Endothelial cell of umbilical vein (primary cell): ENCODE measurements at regions not wholly inside any gene's neighbourhood (a gene's known extent, or its start where the extent isn't known, plus 50 kb on each side); places are given as distances from the start of the nearest gene placed in this dataset.

Experiments
- BruUV-seq: library from RNA; stranded (reverse); fragments of 400-500 nt; replicated peaks from 2 replicates; lab custom pipeline; 2021; lab: Mats Ljungman, UMichigan
- CTCF ChIA-PET: fragments of 300-600, 350-600 bp; sonication (Branson Sonifier 250); formaldehyde crosslinking; loops from one replicate; lab custom pipeline; 2021; ENCODE audit warnings: antibody characterized with exemption, inconsistent platforms; lab: Charles Lee
- POLR2A ChIA-PET: fragments of 300-600, 350-600 bp; sonication (Branson Sonifier 250); formaldehyde crosslinking; loops from one replicate; lab custom pipeline; 2021; ENCODE audit warnings: antibody characterized with exemption, inconsistent platforms; lab: Charles Lee
- DNase-seq: peaks from one replicate; pipeline ENCODE4 v3.0.0-alpha.2; 2011; ENCODE audit warnings: low read depth, low spot score
- FAIRE-seq: peaks from 2 replicates; lab custom pipeline; 2011; peaks lifted over from hg19 to GRCh38; lab: Jason Lieb, UNC
- H2AFZ ChIP-seq: 2 replicates; pipeline ENCODE4 v1.6.0; 2012; ENCODE audit warnings: low read depth, low read length, control low read depth, inconsistent platforms
- H3K27ac ChIP-seq: 2 replicates; pipeline ENCODE4 v1.5.1; 2011; ENCODE audit warnings: low read depth, mild to moderate bottlenecking, control low read depth, low read length, moderate library complexity; ENCODE audit not compliant: insufficient read depth
- H3K27me3 ChIP-seq, 2 experiments: 2 replicates each; pipeline versions ENCODE4 v1.6.0 to v1.6.1; 2011; ENCODE audit warnings: low read length in 2 of 2, mixed read lengths in 1 of 2; ENCODE audit not compliant: control insufficient read depth in 2 of 2, insufficient read depth in 2 of 2
- H3K36me3 ChIP-seq, 2 experiments: 2 replicates in 1 of 2; 3 replicates in 1 of 2; pipeline ENCODE4 v1.5.1; 2011; ENCODE audit warnings: low read length in 2 of 2, mild to moderate bottlenecking in 1 of 2, moderate library complexity in 1 of 2; ENCODE audit not compliant: control insufficient read depth in 2 of 2, insufficient read depth in 2 of 2; ENCODE audit errors: extremely low read depth in 1 of 2
- H3K4me1 ChIP-seq: 3 replicates; pipeline ENCODE4 v1.5.1; 2011; ENCODE audit warnings: mild to moderate bottlenecking, low read length; ENCODE audit not compliant: control insufficient read depth, insufficient read depth; ENCODE audit errors: extremely low read depth
- H3K4me2 ChIP-seq: 2 replicates; pipeline ENCODE4 v1.6.1; 2011; ENCODE audit warnings: low read length, control low read depth, mixed read lengths; ENCODE audit not compliant: insufficient read depth
- H3K4me3 ChIP-seq, 3 experiments: fragments of 200-600 bp in 1 of 3; sonication (generic), shearing (Covaris generic) in 1 of 3; replicated peaks in 1 of 3; 2 replicates each; pipeline ENCODE4 v1.5.1; 2011 to 2016; ENCODE audit warnings: control low read depth in 3 of 3, low read length in 3 of 3, mild to moderate bottlenecking in 2 of 3, inconsistent platforms in 1 of 3, low read depth in 1 of 3, moderate library complexity in 1 of 3; ENCODE audit not compliant: insufficient read depth in 1 of 3
- H3K79me2 ChIP-seq: 2 replicates; pipeline ENCODE4 v1.6.0; 2012; ENCODE audit warnings: low read length, inconsistent platforms; ENCODE audit not compliant: control insufficient read depth, insufficient read depth
- H3K9ac ChIP-seq: replicated peaks from 2 replicates; pipeline ENCODE3; 2011; ENCODE audit warnings: low read length, control low read depth; ENCODE audit not compliant: insufficient read depth; ENCODE audit errors: extremely low read depth
- H3K9me1 ChIP-seq: replicated peaks from 3 replicates; pipeline ENCODE4 v1.6.0; 2011; ENCODE audit warnings: mild to moderate bottlenecking, low read length; ENCODE audit not compliant: control insufficient read depth, insufficient read depth; ENCODE audit errors: extremely low read depth
- H3K9me3 ChIP-seq: replicated peaks from 2 replicates; pipeline ENCODE4 v1.5.1; 2012; ENCODE audit warnings: low read length, inconsistent platforms; ENCODE audit not compliant: control insufficient read depth, insufficient read depth
- H4K20me1 ChIP-seq: replicated peaks from 2 replicates; pipeline ENCODE3; 2011; ENCODE audit warnings: mild to moderate bottlenecking, low read length; ENCODE audit not compliant: control insufficient read depth, insufficient read depth; ENCODE audit errors: extremely low read depth
- CTCF ChIP-seq, 2 donors: IDR thresholded peaks; 1 replicate in 1 of 2; 2 replicates in 1 of 2; pipeline ENCODE4 v1.5.1; 2011; ENCODE audit warnings: low read length in 2 of 2, mild to moderate bottlenecking in 2 of 2, moderate library complexity in 2 of 2, control low read depth in 1 of 2, inconsistent platforms in 1 of 2, low read depth in 1 of 2; ENCODE audit not compliant: insufficient read depth in 1 of 2; ENCODE audit errors: extremely low read depth in 1 of 2
- EZH2 ChIP-seq: IDR thresholded peaks from 2 replicates; pipeline ENCODE4 v1.6.1; 2012; ENCODE audit warnings: borderline replicate concordance, low read depth, mild to moderate bottlenecking, moderate library complexity, low read length, inconsistent platforms; ENCODE audit not compliant: severe bottlenecking
- FOS ChIP-seq: IDR thresholded peaks from 2 replicates; pipeline ENCODE4 v1.6.1; 2011; ENCODE audit warnings: mild to moderate bottlenecking, low read length, moderate library complexity, borderline replicate concordance; ENCODE audit not compliant: insufficient read depth
- GATA2 ChIP-seq: IDR thresholded peaks from 2 replicates; pipeline ENCODE4 v1.7.0; 2011; ENCODE audit warnings: low read depth, mild to moderate bottlenecking, moderate library complexity, mixed read lengths, low read length; ENCODE audit not compliant: insufficient read length, insufficient read depth
- JUN ChIP-seq: IDR thresholded peaks from 2 replicates; pipeline ENCODE4 v1.6.1; 2011; ENCODE audit warnings: borderline replicate concordance, low read depth; ENCODE audit not compliant: insufficient read length, insufficient read depth
- MAX ChIP-seq: IDR thresholded peaks from 2 replicates; pipeline ENCODE4 v1.6.1; 2011; ENCODE audit not compliant: insufficient read depth, insufficient read length
- MYC ChIP-seq: IDR thresholded peaks from one replicate; pipeline ENCODE4 v1.6.1; 2011; ENCODE audit warnings: mild to moderate bottlenecking, low read depth, low read length
- POLR2A ChIP-seq: IDR thresholded peaks from 2 replicates; pipeline ENCODE4 v1.6.1; 2012; ENCODE audit warnings: low read depth, mild to moderate bottlenecking, control low read depth, low read length
- POLR2AphosphoS5 ChIP-seq: IDR thresholded peaks from 2 replicates; pipeline ENCODE4 v1.6.1; 2012; ENCODE audit warnings: low read depth, mild to moderate bottlenecking, control low read depth, low read length, moderate library complexity; ENCODE audit not compliant: insufficient read depth
- dilution Hi-C: fragments of 300-500 bp; cut with MboI; formaldehyde crosslinking; loops from one replicate; pipeline ENCODE4 v1.15.0; 2019; ENCODE audit warnings: low sequenced_read_pairs; ENCODE audit not compliant: extremely low pct_ligation_motif_present
- intact Hi-C: fragments of 100-400 bp; cut with micrococcal nuclease; formaldehyde crosslinking; loops from one replicate; pipeline ENCODE4 v1.10.0; 2022

- Histone ChIP-seq H3K9me1 (no peaks in the 10 kb centered on the region), H3K79me2 (no peaks in the 10 kb centered on the region), H3K36me3 (no peaks in the 10 kb centered on the region), H3K27ac (no peak overlapping the region), H3K27me3 (no peaks in the 10 kb centered on the region), H3K4me2 (no peak overlapping the region), H3K4me3 (no peak overlapping the region), H3K9ac (no peak overlapping the region), H3K9me3 (no peaks in the 10 kb centered on the region), H4K20me1 (no peaks in the 10 kb centered on the region), H3K4me1 (no peaks in the 10 kb centered on the region), H2AFZ (no peak overlapping the region)
- DNase-seq (no peak), FAIRE-seq (no peak)
- dilution Hi-C loops: no loop called here
- CTCF ChIA-PET: no interaction called here
- intact Hi-C loops: no loop called here
- no TSS peak for BruUV-seq
- TF ChIP-seq JUN (no peak), FOS (no peak), POLR2A (no peak), EZH2 (no peak), MAX (no peak), CTCF (IDR thresholded peaks at IDR 0.05; ENCODE audit: extremely low read depth in 1 of 2, insufficient read depth in 1 of 2, low read depth in 1 of 2, low read length in 2 of 2) (no peak), POLR2AphosphoS5 (no peak), GATA2 (no peak), MYC (no peak)
- POLR2A ChIA-PET: no interaction called here
Observed at GRCh38 chr9:23635276-23635675, 190.8 kb downstream of the ELAVL2 start.
